IMR-90 (cell line): ENCODE measurements at regions not wholly inside any gene's neighbourhood (a gene's known extent, or its start where the extent isn't known, plus 50 kb on each side); places are given as distances from the start of the nearest gene placed in this dataset.

Experiments
- ATAC-seq: fragments of 200-7000 bp; cut with Tn5 transposase; 2 replicates; pipeline ENCODE4 v1.9.1; 2020; ENCODE audit warnings: low read depth, mild to moderate bottlenecking, moderate library complexity
- BruUV-seq: library from RNA; stranded (reverse); fragments of 400-500 nt; replicated peaks from 2 replicates; lab custom pipeline; 2021; lab: Mats Ljungman, UMichigan
- CTCF ChIA-PET: fragments of 300-600 bp; formaldehyde crosslinking; extraction: SDS; loops from one replicate; lab custom pipeline; 2021; ENCODE audit warnings: antibody characterized with exemption; lab: Yijun Ruan, JAX
- POLR2A ChIA-PET: fragments of 300-600 bp; sonication (Branson Sonifier 250); formaldehyde crosslinking; loops from one replicate; lab custom pipeline; 2022; ENCODE audit warnings: antibody characterized with exemption; ENCODE audit not compliant: unreplicated experiment; lab: Charles Lee
- DNase-seq: peaks from one replicate; pipeline ENCODE4 v3.0.0; 2013
- H2AFZ ChIP-seq: replicated peaks from 2 replicates; pipeline ENCODE3; 2013; ENCODE audit warnings: low read length, mild to moderate bottlenecking; ENCODE audit not compliant: poor library complexity
- H2AK5ac ChIP-seq: 2 replicates; pipeline ENCODE4 v1.6.1; 2013; ENCODE audit warnings: low read depth, low read length, inconsistent platforms
- H2AK9ac ChIP-seq: replicated peaks from 2 replicates; pipeline ENCODE3; 2013; ENCODE audit warnings: mild to moderate bottlenecking, low read depth, low read length, moderate library complexity; ENCODE audit not compliant: poor library complexity
- H2BK120ac ChIP-seq: 2 replicates; pipeline ENCODE4 v1.6.1; 2013; ENCODE audit warnings: low read depth, low read length, inconsistent platforms
- H2BK15ac ChIP-seq: 3 replicates; pipeline ENCODE4 v1.6.1; 2013; ENCODE audit warnings: low read depth, low read length, inconsistent platforms
- H2BK20ac ChIP-seq: 2 replicates; pipeline ENCODE4 v1.6.1; 2013; ENCODE audit warnings: low read depth, mild to moderate bottlenecking, inconsistent platforms, low read length, moderate library complexity
- H2BK5ac ChIP-seq: 2 replicates; pipeline ENCODE4 v1.6.1; 2013; ENCODE audit warnings: mild to moderate bottlenecking, low read depth, low read length, inconsistent platforms; ENCODE audit not compliant: poor library complexity, severe bottlenecking
- H3K14ac ChIP-seq: replicated peaks from 2 replicates; pipeline ENCODE4 v1.6.1; 2013; ENCODE audit warnings: low read depth, low read length, inconsistent platforms
- H3K18ac ChIP-seq: 2 replicates; pipeline ENCODE4 v1.6.1; 2013; ENCODE audit warnings: low read depth, low read length, control low read depth
- H3K23ac ChIP-seq: 2 replicates; pipeline ENCODE4 v1.6.1; 2013; ENCODE audit warnings: low read depth, low read length, inconsistent platforms
- H3K27ac ChIP-seq: 2 replicates; pipeline ENCODE4 v1.5.1; 2013; ENCODE audit warnings: mild to moderate bottlenecking, control low read depth, low read length; ENCODE audit not compliant: insufficient read depth
- H3K27me3 ChIP-seq: 2 replicates; pipeline ENCODE4 v1.6.1; 2013; ENCODE audit warnings: low read length; ENCODE audit not compliant: control insufficient read depth, insufficient read depth
- H3K36me3 ChIP-seq: 2 replicates; pipeline ENCODE4 v1.6.1; 2013; ENCODE audit warnings: low read length, mixed read lengths; ENCODE audit not compliant: control insufficient read depth, insufficient read depth
- H3K4ac ChIP-seq: 2 replicates; pipeline ENCODE4 v1.6.1; 2013; ENCODE audit warnings: low read depth, low read length, inconsistent platforms
- H3K4me1 ChIP-seq: 2 replicates; pipeline ENCODE4 v1.6.1; 2013; ENCODE audit warnings: low read length, mixed read lengths; ENCODE audit not compliant: control insufficient read depth, insufficient read depth
- H3K4me2 ChIP-seq: 2 replicates; pipeline ENCODE4 v1.6.1; 2013; ENCODE audit warnings: low read depth, mild to moderate bottlenecking, control low read depth, low read length, moderate library complexity
- H3K4me3 ChIP-seq: 2 replicates; pipeline ENCODE4 v1.5.1; 2013; ENCODE audit warnings: low read depth, mild to moderate bottlenecking, control low read depth, low read length, moderate library complexity; ENCODE audit not compliant: insufficient read depth
- H3K56ac ChIP-seq: 2 replicates; pipeline ENCODE4 v1.6.1; 2013; ENCODE audit warnings: low read length, inconsistent platforms; ENCODE audit not compliant: insufficient read depth; ENCODE audit errors: extremely low read depth
- H3K79me1 ChIP-seq, 2 experiments: 2 replicates each; pipeline ENCODE4 v1.6.1; 2013; ENCODE audit warnings: low read length in 2 of 2, inconsistent platforms in 1 of 2, low read depth in 1 of 2
- H3K9ac ChIP-seq: 2 replicates; pipeline ENCODE4 v1.6.1; 2013; ENCODE audit warnings: low read depth, low read length, control low read depth
- H3K9me1 ChIP-seq: 2 replicates; pipeline ENCODE4 v1.6.1; 2013; ENCODE audit warnings: low read length, inconsistent platforms; ENCODE audit not compliant: insufficient read depth
- H3K9me3 ChIP-seq: 2 replicates; pipeline ENCODE4 v1.6.1; 2013; ENCODE audit warnings: low read length; ENCODE audit not compliant: control insufficient read depth, insufficient read depth
- H4K20me1 ChIP-seq: 2 replicates; pipeline ENCODE4 v1.6.1; 2013; ENCODE audit warnings: low read length, inconsistent platforms; ENCODE audit not compliant: insufficient read depth
- H4K5ac ChIP-seq: 2 replicates; pipeline ENCODE4 v1.6.1; 2013; ENCODE audit warnings: mild to moderate bottlenecking, low read depth, low read length, control low read depth
- H4K8ac ChIP-seq, 2 experiments: 2 replicates each; pipeline ENCODE4 v1.6.1; 2013; ENCODE audit warnings: low read depth in 2 of 2, low read length in 2 of 2, control low read depth in 1 of 2, inconsistent platforms in 1 of 2
- H4K91ac ChIP-seq: 2 replicates; pipeline ENCODE4 v1.6.1; 2013; ENCODE audit warnings: low read depth, low read length, inconsistent platforms; ENCODE audit not compliant: insufficient read depth
- FOS ChIP-seq: fragments of 150-350 bp; IDR thresholded peaks from 2 replicates; pipeline ENCODE4 v1.6.1; 2016; ENCODE audit warnings: low read depth, low read length
- SMC3 ChIP-seq: fragments of 150-350 bp; IDR thresholded peaks from 2 replicates; pipeline ENCODE4 v1.6.1; 2016; ENCODE audit warnings: low read depth, mild to moderate bottlenecking, antibody characterized with exemption, low read length, moderate library complexity
- WGBS, 2 experiments: methylation state at CpG; one replicate each; pipeline versions ENCODE4 v1.1.5 to v1.1.7; 2013; ENCODE audit warnings: missing lambda C conversion rate in 2 of 2; ENCODE audit not compliant: insufficient read length in 1 of 2; ENCODE audit errors: extremely low coverage in 2 of 2; 5-methylcytosine and 5-hydroxymethylcytosine counted together
- dilution Hi-C: fragments of 300-500 bp; cut with HindIII; formaldehyde crosslinking; loops from one replicate; pipeline ENCODE4 v1.14.3; 2018; ENCODE audit warnings: low sequenced_read_pairs; ENCODE audit not compliant: unreplicated experiment
- in situ Hi-C: fragments of 300-500 bp; cut with MboI; formaldehyde crosslinking; loops from 3 replicates; pipeline ENCODE4 v1.14.3; 2019; ENCODE audit warnings: low sequenced_read_pairs, inconsistent platforms, mixed read lengths
- intact Hi-C: fragments of 100-400 bp; cut with micrococcal nuclease; formaldehyde crosslinking; loops from 2 replicates; pipeline ENCODE4 v1.10.0; 2022

GRCh38 chr5:33068786-33069185 lies 357.7 kb downstream of the NPR3 start:
- H4K8ac ChIP-seq: peak overlapping the region in 1 of 2 experiments; percentile 9; a peak in 2 of 4 replicates
- H3K56ac ChIP-seq: no peak overlapping the region
- no peaks in the 10 kb centered on the region for H4K20me1 ChIP-seq
- BruUV-seq: no TSS peak
- H2AK5ac ChIP-seq: no peak overlapping the region
- in situ Hi-C loops: no loop called here
- WGBS, 2 experiments: no CpG with 5 or more reads among the region's 1 CpG
- H3K9me3 ChIP-seq: no peaks in the 10 kb centered on the region
- H3K4me1 ChIP-seq: peaks cover 10% of the 10 kb centered on the region
- no peak overlapping the region for H3K9ac ChIP-seq
- H2BK120ac ChIP-seq: peak overlapping the region; percentile 40
- H3K79me1 ChIP-seq: no peaks in the 10 kb centered on the region
- H3K27me3 ChIP-seq: no peaks in the 10 kb centered on the region
- no peak overlapping the region for H3K23ac ChIP-seq
- peak overlapping the region; percentile 33 for H2BK20ac ChIP-seq
- ChIA-PET POLR2A (no interaction called here), CTCF (no interaction called here)
- DNase-seq (peak; percentile 50), ATAC-seq (no peak)
- peak overlapping the region; percentile 47 for H2AFZ ChIP-seq
- H2BK15ac ChIP-seq: peak overlapping the region; percentile 89; the same call in 2 of the 3 replicates
- H2BK5ac ChIP-seq: peak overlapping the region; percentile 53
- peak overlapping the region; percentile 75 for H3K4ac ChIP-seq
- peaks cover 8% of the 10 kb centered on the region; the same call in 1 of the 2 replicates for H3K9me1 ChIP-seq
- H3K4me2 ChIP-seq: peak overlapping the region; percentile 63; the same call in 1 of the 2 replicates
- dilution Hi-C loops: no loop called here
- no peak overlapping the region for H3K27ac ChIP-seq
- no peaks in the 10 kb centered on the region for H3K36me3 ChIP-seq
- no peak overlapping the region for H3K4me3 ChIP-seq
- peak overlapping the region; percentile 78 for H4K5ac ChIP-seq
- peak overlapping the region; percentile 85; the same call in 1 of the 2 replicates for H3K14ac ChIP-seq
- intact Hi-C loops: no loop called here
- H2AK9ac ChIP-seq: no peak overlapping the region
- 0 out of 2 replicates have a peak overlapping the region, but pooled peaks have one; percentile 55 for H4K91ac ChIP-seq
- TF ChIP-seq SMC3 (no peak), FOS (peak; percentile 42; the same call in 1 of the 2 replicates)
- peak overlapping the region; percentile 54 for H3K18ac ChIP-seq
